Psoas muscle (tissue), 7 donors: ENCODE measurements at regions not wholly inside any gene's neighbourhood (a gene's known extent, or its start where the extent isn't known, plus 50 kb on each side); places are given as distances from the start of the nearest gene placed in this dataset.

Experiments
- ATAC-seq, 4 donors: fragments of 200-7000 bp; cut with Tn5 transposase; one replicate each; pipeline ENCODE4 v1.9.1; 2020; ENCODE audit warnings: moderate library complexity in 3 of 4, mild to moderate bottlenecking in 2 of 4
- DNase-seq, 2 donors: peaks; one replicate each; pipeline ENCODE4 v3.0.0-alpha.2; 2020
- H3K27ac ChIP-seq: fragments of 200-600 bp; one replicate; pipeline ENCODE4 v1.8.0; 2022
- H3K27me3 ChIP-seq, 3 donors: fragments of 200-600 bp in 1 of 3; one replicate each; pipeline versions ENCODE4 v1.6.1 to v1.8.0; 2013 to 2022; ENCODE audit warnings: low read length in 2 of 3, mild to moderate bottlenecking in 2 of 3, moderate library complexity in 1 of 3; ENCODE audit not compliant: insufficient read depth in 3 of 3
- H3K36me3 ChIP-seq, 2 donors: fragments of 200-600 bp in 1 of 2; one replicate each; pipeline versions ENCODE4 v1.6.1 to v1.8.0; 2013 to 2022; ENCODE audit warnings: low read depth in 1 of 2, mild to moderate bottlenecking in 1 of 2, moderate library complexity in 1 of 2; ENCODE audit not compliant: insufficient read depth in 1 of 2
- H3K4me1 ChIP-seq: fragments of 200-600 bp; one replicate; pipeline ENCODE4 v1.8.0; 2022
- H3K4me3 ChIP-seq: fragments of 200-600 bp; one replicate; pipeline ENCODE4 v1.8.0; 2022; ENCODE audit warnings: mild to moderate bottlenecking
- H3K9me3 ChIP-seq: fragments of 200-600 bp; one replicate; pipeline ENCODE4 v1.8.0; 2022
- CTCF ChIP-seq: fragments of 200-600 bp; IDR thresholded peaks from one replicate; pipeline ENCODE4 v1.8.0; 2022; ENCODE audit warnings: antibody characterized with exemption
- WGBS, 3 donors: extraction: QIAGEN DNeasy Blood & Tissue Kit; methylation state at CpG; one replicate each; pipeline versions ENCODE4 v1.1.6 to v1.1.7; 2013; 5-methylcytosine and 5-hydroxymethylcytosine counted together
- intact Hi-C, 2 donors: fragments of 100-400 bp; cut with DNase I; formaldehyde crosslinking; loops; one replicate each; pipeline versions ENCODE4 v1.11.0 to v1.14.2; 2022
- donor health status: healthy with polysubstance abuse.
- donor health status: DM: no; HTN: no; CAD: no; lungs with moderate emphysema.
- donor health status: Bipolar disorder and iron deficiency.
- donor health status: healthy.
- donor health status: DM: yes; HTN: yes; CAD: no.
- donor health status: DM: no; HTN: no; CAD: no.
- donor health status: DM: yes; HTN: yes; CAD: no.

GRCh38 chr15:69920221-69920620 is 177.5 kb downstream of the TLE3 start:
- ATAC-seq (no peak), DNase-seq (no peak)
- intact Hi-C loops = no loop called here
- H3K4me3 ChIP-seq = no peak overlapping the region
- no peak for TF ChIP-seq CTCF
- H3K4me1 ChIP-seq = no peaks in the 10 kb centered on the region
- WGBS, 3 donors = 60 to 78% (median 74%) methylated on average over 2 of the region's 2 CpGs
- no peaks in the 10 kb centered on the region for H3K27me3 ChIP-seq
- H3K36me3 ChIP-seq = no peaks in the 10 kb centered on the region
- no peak overlapping the region for H3K27ac ChIP-seq
- peaks cover 12% of the 10 kb centered on the region for H3K9me3 ChIP-seq

GRCh38 chr15:69921626-69922619 is 175.8 kb downstream of the TLE3 start:
- Histone ChIP-seq H3K27ac (no peak overlapping the region), H3K27me3 (no peaks in the 10 kb centered on the region), H3K9me3 (peaks cover 13% of the 10 kb centered on the region), H3K4me1 (no peaks in the 10 kb centered on the region), H3K36me3 (no peaks in the 10 kb centered on the region), H3K4me3 (no peak overlapping the region)
- 85 to 88% (median 87%) methylated on average over 7 of the region's 7 CpGs for WGBS, 3 donors
- intact Hi-C loops = no loop called here
- no peak for TF ChIP-seq CTCF
- ATAC-seq = no peak
- no peak for DNase-seq

GRCh38 chr15:69924531-69924930 is 173.2 kb downstream of the TLE3 start:
- no peak overlapping the region for H3K27ac ChIP-seq
- no peaks in the 10 kb centered on the region for H3K27me3 ChIP-seq
- ATAC-seq (no peak), DNase-seq (no peak)
- peaks cover 13% of the 10 kb centered on the region for H3K9me3 ChIP-seq
- no peak for TF ChIP-seq CTCF
- no peaks in the 10 kb centered on the region for H3K36me3 ChIP-seq
- intact Hi-C loops = no loop called here
- H3K4me3 ChIP-seq = no peak overlapping the region
- 85 to 96% (median 88%) methylated on average over 1 of the region's 1 CpG for WGBS, 3 donors
- no peaks in the 10 kb centered on the region for H3K4me1 ChIP-seq

GRCh38 chr15:69926006-69926405 is 171.7 kb downstream of the TLE3 start:
- no peak for TF ChIP-seq CTCF
- no peak overlapping the region for H3K27ac ChIP-seq
- H3K4me3 ChIP-seq = no peak overlapping the region
- peaks cover 11% of the 10 kb centered on the region for H3K4me1 ChIP-seq
- ATAC-seq = no peak
- DNase-seq = no peak
- H3K36me3 ChIP-seq = no peaks in the 10 kb centered on the region
- 31 to 49% (median 39%) methylated on average over 1 of the region's 1 CpG for WGBS, 3 donors
- H3K9me3 ChIP-seq = peaks cover 13% of the 10 kb centered on the region
- no peaks in the 10 kb centered on the region for H3K27me3 ChIP-seq
- intact Hi-C loops = no loop called here
